ENCODE measurements at regions not wholly inside any gene's neighbourhood (a gene's known extent, or its start where the extent isn't known, plus 50 kb on each side); places are given as distances from the start of the nearest gene placed in this dataset.

- Histone ChIP-seq H3K79me2 (ENCODE audit: control insufficient read depth, insufficient read depth, low read length) (no peaks in the 10 kb centered on the region), H3K4me3 (replicated peaks in 1 of 3; ENCODE audit: insufficient read depth in 1 of 3, low read depth in 1 of 3, low read length in 3 of 3) (no peak overlapping the region), H3K27ac (ENCODE audit: insufficient read depth, low read depth, low read length) (no peak overlapping the region), H2AFZ (ENCODE audit: low read depth, low read length) (no peak overlapping the region), H3K4me1 (ENCODE audit: control insufficient read depth, extremely low read depth, insufficient read depth, low read length) (no peaks in the 10 kb centered on the region), H4K20me1 (replicated peaks; ENCODE audit: control insufficient read depth, extremely low read depth, insufficient read depth, low read length) (no peaks in the 10 kb centered on the region), H3K27me3 (ENCODE audit: control insufficient read depth in 2 of 2, insufficient read depth in 2 of 2, low read length in 2 of 2) (no peaks in the 10 kb centered on the region), H3K4me2 (ENCODE audit: insufficient read depth, low read length) (no peak overlapping the region), H3K9me3 (replicated peaks; ENCODE audit: control insufficient read depth, insufficient read depth, low read length) (no peaks in the 10 kb centered on the region), H3K9ac (replicated peaks; ENCODE audit: extremely low read depth, insufficient read depth, low read length) (no peak overlapping the region), H3K36me3 (ENCODE audit: control insufficient read depth in 2 of 2, extremely low read depth in 1 of 2, insufficient read depth in 2 of 2, low read length in 2 of 2) (no peaks in the 10 kb centered on the region), H3K9me1 (replicated peaks; ENCODE audit: control insufficient read depth, extremely low read depth, insufficient read depth, low read length) (no peaks in the 10 kb centered on the region)
- FAIRE-seq (no peak), DNase-seq (ENCODE audit: low read depth, low spot score) (no peak)
- dilution Hi-C loops (cut with MboI; ENCODE audit: extremely low pct_ligation_motif_present, low sequenced_read_pairs), result no loop called here
- TF ChIP-seq GATA2 (IDR thresholded peaks at IDR 0.05; ENCODE audit: insufficient read depth, insufficient read length, low read depth, low read length), result no peak
- TF ChIP-seq EZH2 (IDR thresholded peaks at IDR 0.05; ENCODE audit: borderline replicate concordance, low read depth, low read length, severe bottlenecking), result no peak
- no peak for TF ChIP-seq POLR2AphosphoS5 (IDR thresholded peaks at IDR 0.05; ENCODE audit: insufficient read depth, low read depth, low read length)
- no peak for TF ChIP-seq JUN (IDR thresholded peaks at IDR 0.05; ENCODE audit: borderline replicate concordance, insufficient read depth, insufficient read length, low read depth)
- TF ChIP-seq POLR2A (IDR thresholded peaks at IDR 0.05; ENCODE audit: low read depth, low read length), result no peak
- TF ChIP-seq MYC (IDR thresholded peaks at IDR 0.05; ENCODE audit: low read depth, low read length), result no peak
- TF ChIP-seq FOS (IDR thresholded peaks at IDR 0.05; ENCODE audit: borderline replicate concordance, insufficient read depth, low read length), result no peak
- TF ChIP-seq CTCF (IDR thresholded peaks at IDR 0.05; ENCODE audit: extremely low read depth in 1 of 2, insufficient read depth in 1 of 2, low read depth in 1 of 2, low read length in 2 of 2), result no peak
- no peak for TF ChIP-seq MAX (IDR thresholded peaks at IDR 0.05; ENCODE audit: insufficient read depth, insufficient read length)
- ChIA-PET POLR2A (no interaction called here), CTCF (interaction anchor here (0.7 to 1.5 kb wide), 2 partner anchors 14 to 58 kb away, joined by 3 read pairs; no protein-coding TSS in a partner anchor)
- intact Hi-C loops (cut with micrococcal nuclease), result no loop called here
- BruUV-seq (replicated peaks), result no TSS peak
Measured at GRCh38 chrX:68922013-68922412, 93.2 kb downstream of the EFNB1 start.

All from endothelial cell of umbilical vein (primary cell).